ENCODE measurements at regions not wholly inside any gene's neighbourhood (a gene's known extent, or its start where the extent isn't known, plus 50 kb on each side); places are given as distances from the start of the nearest gene placed in this dataset.

GRCh38 chr17:33778505-33779233 lies 476.4 kb upstream of the CCL2 start:
- DNase-seq (no peak), ATAC-seq (no peak)

- DNase-seq = peak; percentile 39
- ATAC-seq = no peak
Observed at GRCh38 chr17:33779234-33779591, 475.9 kb upstream of the CCL2 start.

GRCh38 chr17:33785281-33785680 lies 469.8 kb upstream of the CCL2 start:
- DNase-seq = no peak
- no peak for ATAC-seq

GRCh38 chr17:33786478-33786877 lies 468.6 kb upstream of the CCL2 start:
- no peak for DNase-seq
- no peak for ATAC-seq

GRCh38 chr17:33789658-33790057 lies 465.4 kb upstream of the CCL2 start:
- ATAC-seq (no peak), DNase-seq (no peak)

GRCh38 chr17:33797181-33797580 lies 457.9 kb upstream of the CCL2 start:
- DNase-seq (no peak), ATAC-seq (no peak)

- DNase-seq = no peak
- ATAC-seq = no peak
Observed at GRCh38 chr17:33798308-33798707, 456.8 kb upstream of the CCL2 start.

- ATAC-seq (no peak), DNase-seq (no peak)
Observed at GRCh38 chr17:33802349-33803198, 452.5 kb upstream of the CCL2 start.

- ATAC-seq = no peak
- no peak for DNase-seq
Observed at GRCh38 chr17:33803199-33803685, 451.8 kb upstream of the CCL2 start.

- DNase-seq (no peak), ATAC-seq (no peak)
Observed at GRCh38 chr17:33803686-33804085, 451.4 kb upstream of the CCL2 start.

- no peak for DNase-seq
- ATAC-seq = no peak
Observed at GRCh38 chr17:33804401-33804800, 450.7 kb upstream of the CCL2 start.

GRCh38 chr17:33806631-33807030 lies 448.5 kb upstream of the CCL2 start:
- no peak for DNase-seq
- no peak for ATAC-seq

- no peak for ATAC-seq
- DNase-seq = no peak
Observed at GRCh38 chr17:33809748-33810147, 445.3 kb upstream of the CCL2 start.

- DNase-seq (no peak), ATAC-seq (no peak)
Observed at GRCh38 chr17:33811004-33811760, 443.9 kb upstream of the CCL2 start.

GRCh38 chr17:33811984-33812577 lies 443.0 kb upstream of the CCL2 start:
- no peak for ATAC-seq
- DNase-seq = no peak

GRCh38 chr17:33814852-33815251 lies 440.2 kb upstream of the CCL2 start:
- no peak for DNase-seq
- no peak for ATAC-seq

GRCh38 chr17:33816036-33816435 lies 439.0 kb upstream of the CCL2 start:
- ATAC-seq (no peak), DNase-seq (no peak)

- ATAC-seq = no peak
Observed at GRCh38 chr17:33816842-33817617, 438.1 kb upstream of the CCL2 start.

GRCh38 chr17:33819539-33819938 lies 435.5 kb upstream of the CCL2 start:
- no peak for ATAC-seq
- no peak for DNase-seq

More at GRCh38 chr17:33816842-33817617, 438.1 kb upstream of the CCL2 start:
- no peak for DNase-seq

- ATAC-seq = no peak
- no peak for DNase-seq
Observed at GRCh38 chr17:33832262-33832661, 422.8 kb upstream of the CCL2 start.

GRCh38 chr17:33837281-33837680 lies 417.8 kb upstream of the CCL2 start:
- DNase-seq (no peak), ATAC-seq (no peak)

GRCh38 chr17:33838281-33838680 lies 416.8 kb upstream of the CCL2 start:
- no peak for DNase-seq
- no peak for ATAC-seq

Measured in stimulated activated naive CD8-positive, alpha-beta T cell treated with anti-CD3 and anti-CD28 coated beads, Interleukin-15, Interleukin-2, amounts not matched to agents 100 U/mL and 50 U/mL, for 24 hours (primary cell).